GM18861 (cell line): ENCODE measurements at regions not wholly inside any gene's neighbourhood (a gene's known extent, or its start where the extent isn't known, plus 50 kb on each side); places are given as distances from the start of the nearest gene placed in this dataset.

ENCODE experiments used
- ATAC-seq: cut with Tn5 transposase; IDR thresholded peaks from one replicate; pipeline ENCODE4 v1.9.1; 2021; ENCODE audit not compliant: unreplicated experiment

DNA sequence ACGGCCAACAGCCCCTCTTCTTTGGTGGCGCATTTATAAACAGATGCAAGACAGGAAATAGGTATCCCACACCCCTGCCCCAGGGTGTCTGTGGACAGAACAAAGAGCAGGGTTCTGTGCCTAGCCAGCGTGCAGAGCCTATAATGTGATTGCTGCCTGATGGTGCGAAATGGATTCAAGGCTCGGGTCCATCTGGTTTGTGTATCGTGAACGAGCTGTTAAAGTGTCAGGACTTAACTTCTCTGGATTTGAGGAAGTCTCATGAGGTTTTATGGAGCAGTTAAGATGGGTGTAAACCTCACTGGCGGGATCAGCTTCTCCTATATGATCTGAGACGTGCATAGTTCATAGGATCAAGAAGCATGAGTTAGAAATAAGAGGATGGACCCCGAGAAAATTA is 388.7 kb upstream of the TBX3 start:
- ATAC-seq, result no peak

DNA sequence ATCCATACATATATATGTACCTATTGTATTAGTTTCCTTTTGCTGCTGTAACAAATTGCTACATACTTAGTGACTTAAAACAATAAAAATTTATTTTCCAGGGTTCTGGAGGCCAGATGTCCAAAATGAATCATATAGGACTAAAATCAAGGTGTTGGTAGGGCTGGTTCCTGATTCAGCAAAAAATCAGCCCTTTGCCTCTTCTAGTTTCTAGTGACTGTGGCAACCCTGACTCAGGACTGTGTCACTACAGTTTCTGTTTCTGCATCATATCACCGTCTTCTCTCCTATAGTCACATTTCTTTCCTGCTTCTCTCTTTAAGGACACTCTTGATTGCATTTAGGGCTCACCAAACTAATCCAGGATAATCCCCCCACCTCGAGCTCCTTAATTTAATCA is 386.3 kb upstream of the TBX3 start:
- no peak for ATAC-seq

DNA sequence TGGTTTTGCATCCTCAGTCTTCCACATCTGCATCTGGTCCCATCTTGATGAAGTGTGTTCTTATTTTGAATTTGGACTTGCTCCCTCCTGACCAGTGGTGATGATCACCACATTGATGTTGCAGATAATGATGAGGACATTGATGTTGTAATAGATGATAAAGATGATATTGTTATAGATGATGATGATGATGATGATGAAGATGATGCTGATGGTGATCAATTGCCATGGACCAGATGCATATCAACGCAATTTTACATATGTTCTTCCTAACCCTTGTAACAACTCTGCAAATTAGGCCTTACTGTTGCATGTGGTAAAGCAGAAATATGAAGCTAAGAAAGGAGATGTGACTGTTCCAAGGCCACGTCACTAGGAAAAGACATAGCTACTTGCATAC is 380.3 kb upstream of the TBX3 start:
- ATAC-seq, result no peak

DNA sequence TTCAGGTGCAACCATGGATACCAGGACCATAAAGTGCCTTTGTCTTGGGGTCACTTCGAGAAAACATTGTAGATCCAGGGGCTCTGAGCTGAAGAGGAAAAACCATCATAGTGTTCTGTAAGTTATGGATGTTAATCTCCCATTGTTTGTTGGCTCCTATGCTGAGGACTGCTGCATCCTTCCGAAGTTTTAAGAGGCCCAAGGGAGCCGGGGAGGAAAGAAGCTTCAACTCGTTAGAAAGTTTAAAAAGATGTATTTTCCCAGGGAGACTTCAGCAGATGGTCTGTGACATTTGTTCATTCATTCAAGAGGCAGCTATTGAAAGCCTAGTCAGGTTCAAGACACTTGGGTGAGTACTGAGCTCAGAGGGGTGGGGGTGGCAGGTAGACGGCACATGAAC is 378.8 kb upstream of the TBX3 start:
- no peak for ATAC-seq

DNA sequence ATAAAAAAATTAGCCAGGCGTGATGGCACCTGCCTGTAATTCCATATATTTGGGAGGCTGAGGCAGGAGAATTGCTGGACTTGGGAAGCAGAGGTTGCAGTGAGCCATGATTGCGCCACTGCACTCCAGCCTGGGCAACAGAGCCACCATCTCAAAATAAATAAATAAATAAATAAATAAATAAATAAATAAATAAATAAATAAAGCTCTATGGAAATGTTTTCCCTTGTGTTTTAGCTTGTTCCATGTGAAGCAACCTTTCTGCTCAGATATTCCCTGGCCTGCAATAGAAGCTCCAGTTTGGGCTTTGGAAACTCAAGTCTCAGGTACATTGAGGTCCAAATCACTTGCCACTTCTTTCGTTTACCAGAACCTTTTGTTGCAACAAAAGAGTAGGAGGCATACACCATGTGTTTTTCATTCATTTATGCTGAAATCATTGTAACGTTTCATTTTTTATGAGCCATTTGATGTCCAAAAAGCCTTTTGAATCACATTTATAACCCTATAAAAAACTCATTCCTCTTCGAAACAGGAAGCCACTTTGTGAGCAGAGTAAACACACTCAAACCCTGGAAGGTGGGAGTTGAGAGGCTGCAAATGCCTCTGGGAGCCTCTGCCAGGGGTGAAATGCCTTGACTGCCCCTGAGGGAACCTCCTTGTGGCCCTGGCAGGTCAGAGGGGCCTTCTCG is 376.6 kb upstream of the TBX3 start:
- ATAC-seq, result no peak

DNA sequence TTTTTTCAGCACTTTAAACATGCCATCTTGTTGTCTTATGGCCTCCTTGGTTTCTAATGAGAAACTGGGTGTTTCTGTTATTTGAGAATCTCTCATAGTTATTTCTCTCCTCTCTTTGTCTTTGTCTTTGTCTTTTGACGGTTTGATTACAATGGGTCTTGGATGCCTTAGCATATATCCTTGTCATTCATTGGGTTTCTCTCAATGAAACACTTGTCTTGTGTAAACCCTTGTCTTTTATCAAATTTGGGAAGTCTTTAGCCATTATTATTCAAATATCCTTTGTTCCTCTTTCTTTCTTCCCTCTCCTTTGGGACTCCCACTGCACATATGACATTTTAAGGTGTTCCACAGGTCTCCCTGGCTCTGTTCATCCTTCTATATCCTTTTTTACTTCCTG is 373.5 kb upstream of the TBX3 start:
- ATAC-seq, result no peak

DNA sequence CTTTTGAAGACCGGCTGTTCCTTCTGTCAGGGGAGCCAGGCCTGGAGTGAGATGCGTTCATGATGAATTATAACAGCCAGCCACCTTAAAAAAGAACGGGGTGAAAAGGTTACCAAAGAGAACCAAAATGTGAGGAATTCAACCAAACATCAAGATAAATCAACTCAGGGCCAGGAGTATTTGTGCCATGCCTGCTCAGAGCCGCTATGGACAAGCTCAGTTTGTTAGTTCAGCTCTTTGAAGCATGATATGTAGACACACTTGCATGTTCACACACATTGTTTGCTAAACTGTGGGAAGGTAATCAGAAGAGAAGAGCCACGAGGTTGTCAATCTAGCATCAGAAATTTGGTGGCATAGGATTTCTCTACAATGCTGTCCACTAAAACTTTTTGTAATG is 367.4 kb upstream of the TBX3 start:
- no peak for ATAC-seq

DNA sequence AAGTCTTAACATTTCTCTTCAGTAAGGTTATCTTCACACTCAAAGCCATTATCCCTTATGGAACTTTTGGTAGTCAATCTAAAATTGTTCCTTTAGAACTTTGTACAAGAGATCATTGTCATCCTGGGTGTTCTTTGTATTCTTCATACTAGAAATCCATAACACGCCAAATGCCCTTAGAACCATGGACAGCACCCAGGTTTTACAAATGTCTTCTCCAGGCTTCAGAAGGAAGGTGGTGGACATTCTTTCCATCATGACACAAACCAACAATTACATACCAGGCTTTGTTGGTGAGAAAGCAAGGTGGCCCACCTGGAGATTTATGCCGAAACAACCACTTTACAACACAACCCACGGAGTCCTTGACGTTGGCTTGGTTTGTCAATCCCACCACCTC is 365.6 kb upstream of the TBX3 start:
- no peak for ATAC-seq

DNA sequence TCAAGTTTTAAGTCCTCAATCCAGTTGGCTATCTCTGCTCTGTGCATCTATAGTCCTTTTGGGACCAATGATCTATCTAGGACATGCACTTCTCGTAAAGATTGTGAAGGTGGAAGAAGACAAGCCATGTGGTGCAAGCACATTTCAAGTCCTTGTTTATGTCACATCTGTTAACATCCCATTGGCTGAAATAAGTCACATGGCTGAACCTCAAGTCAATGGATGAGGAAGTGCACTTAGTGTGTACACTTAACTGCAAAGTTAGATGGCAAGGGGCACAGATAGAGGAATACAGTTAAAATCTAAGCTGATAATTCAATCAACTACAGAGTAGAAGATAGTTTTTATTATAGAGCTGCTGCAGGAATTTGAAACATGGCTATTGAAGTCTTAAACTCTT is 362.8 kb upstream of the TBX3 start:
- ATAC-seq, result no peak

DNA sequence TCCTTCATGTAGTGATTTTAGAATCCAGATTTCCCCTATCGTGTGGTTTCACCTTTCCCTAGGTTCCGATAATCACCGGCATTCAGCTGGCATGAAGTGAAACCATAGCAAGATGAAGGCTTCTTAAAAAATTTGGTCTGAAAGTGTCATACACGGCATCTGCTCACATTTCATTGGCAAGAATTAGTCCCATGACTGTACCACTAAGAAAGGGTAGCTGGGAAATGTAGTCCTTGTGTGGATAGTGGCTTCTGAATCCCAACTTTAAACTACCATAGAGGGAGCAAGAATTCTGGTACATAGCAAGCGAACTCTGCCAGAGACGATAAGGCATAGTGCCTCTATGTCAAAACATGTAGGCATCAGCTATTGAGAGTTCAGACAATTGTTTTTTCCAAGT is 360.1 kb upstream of the TBX3 start:
- ATAC-seq, result no peak

DNA sequence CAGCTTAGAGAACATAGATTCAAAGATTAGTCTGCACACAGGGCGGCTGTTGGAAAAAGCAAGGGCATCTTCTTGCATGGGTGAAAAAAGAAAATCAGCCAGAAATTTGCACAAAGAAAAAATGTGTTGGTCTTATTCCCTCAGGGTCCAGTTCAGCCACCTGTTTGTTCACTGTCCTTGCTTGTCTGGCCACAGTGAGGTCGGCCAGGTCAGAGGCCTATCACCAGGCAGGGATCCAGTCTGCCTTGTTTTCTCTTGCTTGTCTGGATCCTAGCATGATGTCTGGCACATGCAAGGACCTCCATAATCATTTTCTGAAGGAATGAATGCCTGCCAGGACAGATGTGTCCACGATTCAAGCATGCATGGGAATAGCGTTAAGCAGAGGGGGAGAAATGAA is 359.1 kb upstream of the TBX3 start:
- ATAC-seq, result no peak

DNA sequence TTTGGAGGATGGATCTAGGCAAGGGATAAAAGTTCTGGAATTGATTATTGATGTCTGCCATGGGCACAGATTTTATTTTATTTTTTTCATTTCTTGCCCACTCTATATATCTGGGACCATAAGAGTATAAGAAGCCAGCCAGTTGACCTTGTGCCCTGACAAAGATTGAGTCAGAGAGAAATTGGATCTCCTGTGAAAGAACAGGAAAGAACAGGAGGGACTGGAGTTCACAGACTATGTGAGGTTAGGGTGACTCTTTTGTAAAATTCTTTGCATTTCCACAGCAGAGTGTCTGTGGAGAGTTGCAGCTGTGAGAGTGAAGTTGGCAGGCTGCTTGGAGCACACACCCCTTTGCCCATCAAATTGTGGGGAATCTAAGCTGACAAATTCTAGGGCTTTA is 358.4 kb upstream of the TBX3 start:
- no peak for ATAC-seq

DNA sequence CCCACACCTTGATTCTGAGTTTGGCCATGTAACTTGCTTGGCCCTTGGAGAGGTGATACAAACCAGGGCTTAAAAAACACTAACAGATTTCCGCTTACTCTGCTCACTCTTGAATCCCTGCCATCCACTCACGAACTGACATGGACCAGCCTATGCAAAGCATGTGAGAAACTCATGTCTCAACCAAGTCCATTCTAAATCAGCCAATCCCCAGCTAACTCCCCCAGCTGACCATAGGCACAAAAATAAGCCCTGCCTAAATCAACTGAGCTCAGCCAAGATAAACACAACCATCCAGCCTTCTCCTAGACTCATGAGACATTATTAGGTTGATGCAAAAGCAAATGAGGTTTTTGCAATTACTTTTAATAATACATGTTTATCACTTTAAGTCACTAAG is 353.9 kb upstream of the TBX3 start:
- no peak for ATAC-seq

DNA sequence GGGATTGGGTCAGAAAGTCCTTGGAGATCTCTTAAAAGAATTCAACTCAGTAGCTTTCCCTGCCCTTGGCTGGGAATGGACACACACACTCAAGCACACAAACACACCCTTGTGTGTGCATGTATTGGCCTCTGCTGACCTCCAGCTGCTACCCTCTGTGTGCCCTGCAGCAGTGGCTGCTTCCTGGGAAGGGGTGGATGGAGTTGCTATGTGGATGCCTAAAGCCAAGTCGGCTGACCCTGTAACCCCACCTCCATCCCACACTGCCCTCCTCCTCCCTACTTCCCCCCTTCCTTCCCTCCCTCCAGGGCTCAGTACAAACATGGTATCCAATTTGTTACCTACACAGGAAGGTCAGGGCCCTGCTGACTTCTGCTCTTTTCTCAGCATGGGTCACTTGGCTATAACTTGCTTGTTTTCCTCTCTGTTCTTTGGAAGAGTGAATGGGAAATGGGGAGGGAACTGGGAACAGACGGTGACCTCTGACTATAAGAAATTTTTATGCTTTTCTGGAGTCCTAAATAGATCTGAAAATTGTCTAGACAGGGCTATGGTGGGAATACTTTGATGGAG is 351.6 kb upstream of the TBX3 start:
- no peak for ATAC-seq

DNA sequence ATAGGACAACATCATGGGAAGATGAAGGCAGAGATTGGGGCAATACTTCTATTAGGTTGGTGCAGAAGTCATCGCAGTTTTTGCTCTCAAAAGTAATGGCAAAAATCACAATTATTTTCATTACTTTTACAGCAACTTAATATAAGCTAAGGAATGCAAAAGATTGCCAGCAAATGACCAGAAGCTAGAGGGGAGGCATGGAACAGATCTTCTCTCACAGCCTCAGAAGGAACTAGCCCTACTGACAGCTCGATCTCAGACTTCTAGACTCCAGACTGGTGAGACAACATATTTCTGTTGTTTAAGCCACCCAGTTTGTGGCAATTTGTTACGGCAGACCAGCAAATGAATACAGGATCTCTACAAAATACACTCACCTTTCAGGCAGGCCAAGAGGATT is 348.5 kb upstream of the TBX3 start:
- ATAC-seq, result no peak

DNA sequence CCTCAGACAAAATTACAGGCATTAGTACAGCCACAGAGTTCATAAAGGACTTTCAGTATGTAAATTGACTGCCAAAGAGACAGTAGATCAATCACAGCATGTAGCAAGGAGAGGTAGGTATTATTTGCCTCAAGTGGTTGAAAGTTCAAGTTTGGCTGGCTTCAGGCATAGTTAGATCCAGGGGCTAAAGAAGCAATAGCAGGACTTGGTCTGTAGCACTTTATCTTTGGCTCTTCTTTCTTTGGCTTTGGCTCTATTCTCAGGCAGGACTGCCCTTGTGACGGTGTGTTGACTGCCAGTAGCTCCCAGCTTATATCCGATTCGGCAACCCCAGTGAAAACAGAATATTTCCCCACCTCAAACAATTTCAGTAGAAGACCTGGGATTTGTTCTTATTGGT is 346.0 kb upstream of the TBX3 start:
- no peak for ATAC-seq

DNA sequence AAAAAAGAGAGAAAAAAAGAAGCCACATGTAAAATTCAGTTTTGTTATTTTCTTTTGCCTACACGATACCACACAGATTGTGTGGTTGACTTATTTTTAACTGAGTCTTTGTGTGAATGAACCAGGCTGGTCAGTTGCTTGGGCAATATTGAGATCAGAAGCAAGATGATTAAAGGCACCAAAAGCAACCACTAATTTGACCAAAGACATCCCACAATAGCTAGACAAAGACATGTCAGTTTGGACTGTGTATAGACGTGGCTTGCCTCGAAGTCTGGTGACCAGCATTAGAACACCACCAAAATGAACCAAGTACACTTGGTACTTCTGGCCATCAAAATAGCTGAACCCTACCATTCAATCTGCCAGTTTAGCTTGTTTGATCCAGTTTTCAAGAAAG is 340.6 kb upstream of the TBX3 start:
- no peak for ATAC-seq

DNA sequence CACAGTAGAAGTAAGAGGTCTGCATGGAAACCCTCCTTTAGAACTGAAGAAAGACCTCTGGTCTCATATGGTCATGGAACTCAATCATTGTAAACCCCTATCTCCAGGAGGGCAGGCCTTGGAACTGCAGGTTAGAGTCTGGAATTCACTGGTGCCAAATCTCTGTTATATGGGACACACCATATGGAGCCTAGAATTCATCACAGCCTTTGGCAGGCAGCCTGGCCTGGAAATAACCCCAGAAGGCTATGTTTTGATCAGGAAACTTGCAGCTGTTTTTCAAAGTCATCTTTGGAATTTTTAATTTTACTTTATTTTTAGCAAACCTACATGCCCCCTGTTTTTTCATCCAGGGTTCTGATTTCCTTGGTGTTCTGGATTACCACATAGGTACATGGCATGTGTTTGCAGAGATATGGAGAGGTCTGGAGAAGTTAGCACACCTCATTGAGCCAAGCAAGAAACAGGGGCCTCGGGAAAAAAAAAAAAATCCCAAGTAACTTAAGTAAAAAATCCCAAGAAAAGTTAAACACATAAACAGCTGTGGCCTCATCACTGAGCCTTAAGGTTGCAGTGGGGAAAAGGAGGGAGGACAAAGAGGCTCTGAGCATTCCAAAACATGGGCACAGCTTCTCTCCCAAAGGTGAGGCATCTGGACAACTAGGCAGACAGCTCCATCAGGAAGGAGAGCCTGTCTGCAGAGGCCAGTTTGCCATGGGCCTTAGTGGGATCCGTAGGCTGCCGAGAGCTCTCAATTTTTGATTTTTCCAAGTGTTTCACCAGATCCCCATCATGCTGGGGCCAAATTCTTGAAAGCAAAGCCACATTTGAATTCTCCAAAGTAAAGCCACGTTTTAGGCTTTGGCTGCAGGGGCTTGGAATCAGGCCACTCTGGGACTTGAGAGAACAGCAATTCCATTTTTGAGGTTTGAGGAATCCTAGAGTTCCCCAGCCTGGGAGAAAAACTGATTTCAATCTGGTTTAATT is 339.6 kb upstream of the TBX3 start:
- no peak for ATAC-seq

DNA sequence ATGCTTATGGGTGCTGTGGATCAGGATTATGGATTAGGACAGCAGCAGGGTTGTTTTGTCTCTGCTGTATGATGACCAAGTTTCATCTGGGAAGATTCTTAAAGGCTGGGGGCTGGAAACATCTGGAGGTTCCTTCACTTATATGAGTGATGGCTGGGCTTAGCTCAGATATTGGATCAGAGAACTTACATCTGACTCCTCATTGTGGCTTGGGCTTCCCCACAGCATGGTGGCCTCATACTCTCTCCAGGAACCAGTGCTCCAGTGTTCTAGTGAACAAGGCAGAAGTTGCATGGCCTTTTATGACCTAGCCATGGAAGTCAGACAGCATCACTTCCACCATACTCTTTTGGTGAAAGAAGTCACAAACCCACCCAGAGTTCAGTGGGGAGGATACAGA is 336.1 kb upstream of the TBX3 start:
- ATAC-seq, result no peak

DNA sequence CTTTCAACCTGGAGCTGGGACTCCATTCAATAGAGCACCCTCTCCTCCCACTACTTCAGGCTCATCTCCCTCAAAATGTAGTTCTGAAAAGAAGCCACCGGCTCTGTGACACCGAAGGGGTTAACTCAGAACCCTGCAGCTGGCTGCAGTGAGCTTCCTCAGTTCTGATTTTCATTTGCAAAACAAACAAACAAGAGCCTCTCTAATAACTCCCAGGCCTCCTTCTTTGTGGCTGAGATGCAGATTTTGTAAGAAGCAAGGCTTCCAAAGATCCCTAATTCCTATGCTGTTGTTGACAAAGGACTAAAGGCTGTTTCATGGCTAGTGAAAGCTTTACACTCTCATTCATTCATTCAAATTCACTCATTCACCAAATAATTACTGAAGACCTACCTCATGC is 333.4 kb upstream of the TBX3 start:
- no peak for ATAC-seq

DNA sequence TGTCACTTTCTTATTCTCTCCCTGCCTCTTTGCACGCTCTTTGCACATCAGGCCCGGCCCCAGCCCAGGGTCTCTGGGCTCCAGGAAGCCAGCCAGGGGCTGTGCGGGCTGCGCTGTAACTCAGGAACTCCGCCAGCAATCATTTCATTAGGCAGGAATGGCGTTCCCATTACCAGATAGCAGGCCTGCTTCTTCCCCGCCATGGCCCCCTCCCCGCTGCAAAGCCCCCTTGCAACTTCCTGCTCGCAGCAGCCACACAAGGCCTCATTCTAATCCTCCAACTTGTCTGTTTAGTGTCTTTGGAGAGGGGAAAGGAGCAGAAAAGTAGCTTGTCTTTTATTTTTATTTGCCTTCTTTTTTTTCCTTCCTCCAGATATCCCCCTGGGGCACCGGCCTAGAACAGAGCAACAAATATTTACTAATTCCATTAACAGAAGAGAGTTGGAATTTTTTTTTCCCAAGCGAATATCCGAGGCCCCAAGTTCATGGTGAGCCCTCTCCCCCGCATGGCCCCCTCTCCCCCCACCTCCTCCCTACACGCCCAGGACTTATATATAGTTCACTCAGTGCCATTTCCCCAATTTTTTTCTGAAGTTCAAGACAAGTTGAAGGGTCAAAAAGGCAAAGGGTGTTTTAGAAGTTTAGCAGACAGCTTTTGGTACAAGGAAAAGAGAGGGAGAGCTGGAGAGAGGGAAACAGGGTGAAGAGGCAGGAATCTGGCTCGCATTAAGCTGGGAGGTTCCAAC is 329.4 kb upstream of the TBX3 start:
- ATAC-seq, result no peak

DNA sequence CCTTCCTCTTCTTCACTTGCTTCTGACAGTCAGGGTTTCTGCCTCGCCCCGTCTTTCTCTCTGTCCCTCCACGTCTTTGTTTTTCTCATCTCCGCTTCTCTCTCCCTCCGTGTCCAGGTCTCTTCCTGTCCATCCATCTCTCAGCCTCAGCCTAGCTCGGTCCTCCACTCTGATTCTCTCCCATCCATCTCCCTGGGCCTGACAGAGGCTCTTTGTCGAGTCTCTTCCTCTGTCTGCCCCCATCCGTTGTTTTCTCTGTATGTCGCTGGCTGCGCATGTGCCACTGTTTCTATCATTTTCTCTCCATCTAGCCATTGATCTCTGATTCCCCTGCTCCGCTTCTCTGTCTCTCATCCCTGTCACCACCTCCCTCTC is 328.9 kb upstream of the TBX3 start:
- ATAC-seq, result no peak
